ENCODE measurements at regions not wholly inside any gene's neighbourhood (a gene's known extent, or its start where the extent isn't known, plus 50 kb on each side); places are given as distances from the start of the nearest gene placed in this dataset.

DNA sequence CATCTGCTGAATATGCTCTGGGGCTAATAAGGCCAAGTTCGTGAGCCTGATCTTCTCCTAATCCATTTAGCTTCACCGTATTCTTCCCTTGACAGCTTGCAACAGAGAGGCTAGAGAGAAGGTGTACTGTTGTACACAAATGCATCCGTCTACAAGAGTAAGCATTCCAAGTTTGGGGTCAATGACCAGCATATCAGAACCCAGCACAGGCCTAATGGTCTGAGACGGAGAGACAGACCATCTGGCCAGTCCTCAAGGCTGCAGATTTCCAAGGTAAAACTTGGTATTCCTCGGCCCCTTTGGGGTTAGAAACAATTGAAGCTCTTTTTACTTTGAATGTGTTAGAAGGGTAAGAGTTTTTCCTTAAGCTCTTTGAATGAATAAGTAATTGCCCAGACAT, 481.2 kb upstream of the KLF4 start:
- DNase-seq, result no peak

GRCh38 chr9:107969727-107970126, 480.2 kb upstream of the KLF4 start:
- no peak for DNase-seq

DNA sequence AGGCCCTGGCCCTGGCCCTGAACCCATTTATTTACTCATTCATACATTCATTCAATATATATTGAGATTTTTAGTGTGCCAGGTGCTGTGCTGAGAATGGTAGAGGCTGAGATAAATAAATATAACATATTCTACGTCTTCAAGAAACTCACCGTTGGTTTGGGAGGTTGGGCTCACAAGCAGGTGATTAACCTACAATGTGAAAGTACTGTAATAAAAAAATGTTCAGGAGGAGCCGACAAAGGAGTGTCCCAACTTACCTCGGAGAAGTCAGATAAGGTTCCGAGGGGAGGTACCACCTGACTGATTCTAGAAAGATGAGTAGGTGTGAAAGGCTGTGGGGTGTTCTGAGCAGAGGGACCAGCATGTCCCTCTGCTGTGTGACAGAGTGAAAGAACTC, 479.6 kb upstream of the KLF4 start:
- no peak for DNase-seq

GRCh38 chr9:107963246-107963645, 473.7 kb upstream of the KLF4 start:
- peak; percentile 61 for DNase-seq

- peak; percentile 19 for DNase-seq
Measured at GRCh38 chr9:107960916-107961315, 471.3 kb upstream of the KLF4 start.

DNA sequence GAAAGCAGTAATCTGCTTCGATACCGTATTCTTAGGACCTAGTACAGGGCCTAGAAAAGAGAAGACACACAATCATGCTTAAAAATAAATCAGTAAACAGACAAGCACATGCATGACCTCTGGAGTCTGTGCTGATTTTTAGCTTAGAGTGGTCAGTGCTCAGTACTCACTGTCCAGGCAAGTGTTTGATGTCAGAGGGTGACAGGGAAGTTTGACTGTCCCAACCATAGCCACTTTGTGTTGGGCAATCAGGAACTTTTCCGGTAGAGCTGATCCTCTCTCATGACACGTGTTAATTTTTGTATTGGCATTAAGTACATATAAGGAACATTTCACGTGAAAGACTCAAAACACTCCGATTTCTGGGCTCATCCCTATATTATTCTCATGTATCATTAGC, 464.7 kb upstream of the KLF4 start:
- DNase-seq, result no peak

- DNase-seq, result no peak
Measured at GRCh38 chr9:107953556-107954125, 464.1 kb upstream of the KLF4 start.

- DNase-seq, result no peak
Measured at GRCh38 chr9:107952773-107953172, 463.2 kb upstream of the KLF4 start.

GRCh38 chr9:107951511-107951910, 461.9 kb upstream of the KLF4 start:
- no peak for DNase-seq

DNA sequence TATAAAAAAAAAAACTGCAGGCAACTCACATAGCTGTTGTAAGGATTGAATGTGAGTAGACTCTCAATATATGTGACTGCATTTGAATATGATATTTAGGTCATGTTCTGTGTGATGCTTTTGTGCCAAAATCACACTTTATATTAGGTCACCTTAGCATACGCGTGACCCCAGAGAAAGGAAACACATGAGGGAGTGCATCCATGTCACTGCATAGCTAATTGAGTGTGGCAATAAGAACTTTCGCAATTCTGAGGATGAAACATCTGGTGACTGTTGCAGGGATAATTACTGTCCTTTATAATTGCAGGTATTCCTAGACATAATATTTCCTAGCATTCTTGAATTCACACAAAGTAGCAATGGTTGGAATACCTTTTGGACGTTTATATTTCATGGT, 459.5 kb upstream of the KLF4 start:
- peak; percentile 66 for DNase-seq

DNA sequence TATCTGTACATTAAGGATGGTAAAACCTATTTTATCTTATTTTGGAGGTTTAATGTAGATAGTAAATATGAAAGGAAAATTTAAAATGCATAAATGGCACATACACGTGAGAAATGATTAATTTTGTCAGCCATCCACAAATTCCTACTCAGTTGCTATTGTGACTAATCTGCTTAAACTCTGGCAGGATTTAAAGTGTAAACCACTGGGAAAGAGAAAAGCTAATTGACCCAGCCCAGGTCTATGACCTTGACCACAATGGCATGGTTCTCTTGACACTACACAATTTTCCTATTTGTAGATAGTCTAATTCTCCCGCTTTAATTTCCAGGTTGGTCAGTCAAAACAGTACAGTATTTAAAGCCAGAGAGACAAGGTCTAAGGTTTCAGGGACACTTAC, 459.0 kb upstream of the KLF4 start:
- no peak for DNase-seq

GRCh38 chr9:107948086-107948485, 458.5 kb upstream of the KLF4 start:
- DNase-seq, result no peak

DNA sequence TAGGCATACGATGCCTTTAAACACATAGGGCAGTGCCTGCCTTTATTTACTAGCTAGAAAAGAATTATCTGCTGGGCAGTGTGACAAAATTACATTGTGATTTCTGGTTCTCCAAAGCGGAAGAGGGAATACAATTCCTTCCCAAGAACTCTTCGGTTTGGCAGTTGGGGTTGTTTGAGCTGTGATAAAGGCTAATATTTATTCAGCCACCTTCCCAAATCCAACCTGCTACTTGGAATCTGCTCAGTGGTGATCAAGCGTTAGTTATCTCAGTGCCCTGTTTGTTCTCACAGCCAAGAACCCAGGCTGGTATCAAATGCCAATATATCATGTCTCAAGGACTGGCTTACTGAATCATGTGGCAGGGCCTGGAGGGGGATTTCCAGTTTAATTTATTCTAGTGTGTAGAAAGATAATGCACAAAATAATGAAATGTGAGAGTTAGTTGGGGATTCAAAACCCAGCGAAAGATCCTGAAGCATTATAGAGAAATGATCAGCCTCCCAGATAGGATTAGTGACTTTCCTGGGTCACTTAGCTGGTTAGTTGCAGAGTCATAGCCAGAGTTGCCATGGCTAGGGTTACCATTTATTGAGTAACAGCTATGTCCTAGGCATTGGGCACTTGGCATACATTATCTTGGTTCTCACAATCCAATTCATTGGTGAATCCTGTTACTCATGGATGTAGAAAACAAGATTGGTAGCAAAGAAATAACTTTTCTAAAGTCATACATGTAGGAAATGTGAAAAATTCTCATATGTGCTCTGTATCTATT, 457.0 kb upstream of the KLF4 start:
- peak; percentile 22 for DNase-seq

DNA sequence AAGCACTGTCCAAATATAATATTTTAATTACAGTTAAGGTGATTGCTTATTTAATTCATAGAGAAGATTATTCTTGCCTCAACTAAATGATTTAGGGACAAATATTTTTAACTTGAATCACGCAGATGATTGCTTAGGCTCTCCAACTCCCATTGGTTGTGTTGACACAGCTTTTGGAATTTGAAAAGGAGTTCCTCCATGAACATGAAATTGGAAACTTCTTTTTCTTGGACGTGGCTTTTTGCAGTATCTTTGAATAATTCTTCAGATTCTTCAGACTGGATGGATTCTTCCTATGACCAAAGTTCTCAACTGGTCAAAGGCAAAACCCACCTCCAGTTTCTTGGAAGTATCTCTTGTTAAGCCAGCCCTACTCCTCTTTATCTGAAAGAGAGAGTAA, 456.4 kb upstream of the KLF4 start:
- no peak for DNase-seq

DNA sequence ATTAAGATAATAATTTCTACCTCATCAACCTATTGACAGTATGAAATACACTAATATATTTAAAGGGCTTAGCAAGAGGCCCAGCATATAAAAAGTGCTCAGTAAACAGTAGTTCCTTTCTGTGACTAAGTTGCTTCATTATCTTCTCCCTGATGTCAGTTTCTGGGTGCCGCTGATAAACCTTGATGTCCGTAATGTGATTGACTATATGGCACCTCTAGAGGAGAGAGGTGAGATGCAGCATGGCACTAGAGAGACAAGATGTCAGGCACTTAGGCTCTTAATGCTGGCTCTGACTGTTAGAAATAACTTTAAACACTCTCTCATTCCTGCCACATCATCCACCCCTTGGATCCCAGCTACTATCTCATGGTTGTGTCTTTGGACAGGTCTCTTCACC, 455.9 kb upstream of the KLF4 start:
- DNase-seq, result no peak

DNA sequence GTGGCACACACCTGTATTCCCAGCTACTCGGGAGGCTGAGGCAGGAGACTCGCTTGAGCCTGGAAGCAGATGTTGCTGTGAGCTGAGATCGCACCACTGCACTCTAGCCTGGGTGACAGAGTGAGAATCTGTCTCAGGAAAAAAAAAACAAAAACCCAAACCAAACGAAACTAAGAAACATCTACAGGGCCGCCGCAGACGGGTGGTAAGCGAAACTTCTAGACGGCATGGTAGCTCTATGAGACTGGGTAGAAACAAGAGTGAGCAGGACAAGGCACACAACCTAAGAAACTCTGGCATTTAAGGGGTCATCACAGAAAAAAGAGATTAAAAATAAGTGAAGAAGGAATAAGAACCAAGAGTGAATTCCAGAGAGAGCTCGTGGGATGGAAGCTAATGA, 454.8 kb upstream of the KLF4 start:
- no peak for DNase-seq

DNA sequence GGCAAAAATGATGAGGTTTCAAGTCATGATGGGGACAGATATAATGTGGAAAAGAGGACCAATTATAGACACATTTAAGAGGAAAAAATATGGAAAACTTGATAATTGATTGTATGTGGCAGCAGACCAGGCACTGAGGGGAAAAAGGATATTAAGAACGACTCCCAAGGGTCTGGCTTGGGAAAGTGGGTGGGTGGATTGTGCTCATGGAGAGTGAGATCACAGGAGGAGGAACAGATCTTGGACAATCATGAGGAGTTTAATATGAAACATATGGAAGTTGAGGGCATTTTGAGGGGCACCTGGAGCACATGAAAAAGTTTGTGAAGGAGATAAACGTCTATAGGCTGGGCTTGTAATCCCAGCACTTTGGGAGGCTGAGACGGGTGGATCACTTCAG, 454.3 kb upstream of the KLF4 start:
- DNase-seq, result no peak

GRCh38 chr9:107942856-107943255, 453.3 kb upstream of the KLF4 start:
- DNase-seq, result peak; percentile 48

- no peak for DNase-seq
Measured at GRCh38 chr9:107942291-107942690, 452.7 kb upstream of the KLF4 start.

GRCh38 chr9:107940616-107941595, 451.3 kb upstream of the KLF4 start:
- no peak for DNase-seq

DNA sequence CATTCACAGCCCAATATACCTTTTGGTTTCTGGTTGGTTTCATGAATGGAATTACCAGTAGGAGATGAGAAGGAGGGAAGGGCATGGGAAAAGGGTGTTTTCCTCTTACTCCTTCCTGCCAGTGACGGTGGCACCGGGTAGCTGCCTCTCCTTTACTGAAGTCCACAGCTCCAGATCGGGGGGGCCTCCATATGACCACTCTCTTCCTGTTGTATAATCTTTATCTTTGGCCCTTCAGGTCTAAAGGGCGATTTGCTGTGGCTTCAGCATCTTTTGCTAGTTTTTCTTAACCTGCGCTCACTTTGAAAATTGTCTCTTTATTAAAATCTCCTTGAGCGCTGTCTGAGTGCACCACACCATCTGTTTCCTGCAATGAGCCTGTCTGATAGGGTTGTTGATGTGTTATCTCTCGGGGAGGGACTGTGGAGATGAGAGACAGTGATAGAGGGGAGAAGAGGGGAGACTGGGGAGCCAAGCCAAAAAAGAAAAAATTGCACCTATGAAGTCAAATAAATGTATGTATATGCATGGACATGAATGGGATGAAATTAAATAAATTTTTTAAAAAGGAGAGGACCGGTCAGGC, 449.3 kb upstream of the KLF4 start:
- no peak for DNase-seq

- no peak for DNase-seq
Measured at GRCh38 chr9:107935931-107936330, 446.4 kb upstream of the KLF4 start.

DNA sequence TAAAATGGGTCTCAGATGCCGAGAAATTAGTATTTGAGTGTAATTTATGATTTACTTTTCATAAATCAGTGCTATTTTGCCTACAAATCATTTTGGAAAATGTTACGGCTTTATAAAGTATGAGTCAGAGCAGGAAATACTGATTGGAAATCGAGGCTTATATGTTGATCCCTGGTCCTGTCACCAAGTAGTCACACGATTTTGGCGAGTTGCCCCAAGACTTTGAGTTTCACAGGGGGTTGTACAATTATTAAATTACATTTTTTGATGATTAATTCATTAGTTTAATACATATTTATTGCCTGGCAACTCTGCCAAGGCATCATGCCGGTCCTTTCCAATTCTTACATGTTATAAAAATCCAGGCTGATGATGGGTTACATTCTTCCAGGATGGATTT, 443.9 kb upstream of the KLF4 start:
- DNase-seq, result no peak
